Kidney glomerular epithelial cell (primary cell): ENCODE measurements at regions not wholly inside any gene's neighbourhood (a gene's known extent, or its start where the extent isn't known, plus 50 kb on each side); places are given as distances from the start of the nearest gene placed in this dataset.
A peak's percentile ranks its signal among the peaks of the same experiment; 100 is the strongest.

Experiments used
- DNase-seq: peaks from one replicate; lab custom pipeline; 2025; lab: John Stamatoyannopoulos, UW

- no peak for DNase-seq
Measured at GRCh38 chr12:97181571-97182265, 274.7 kb downstream of the NEDD1 start.

DNA sequence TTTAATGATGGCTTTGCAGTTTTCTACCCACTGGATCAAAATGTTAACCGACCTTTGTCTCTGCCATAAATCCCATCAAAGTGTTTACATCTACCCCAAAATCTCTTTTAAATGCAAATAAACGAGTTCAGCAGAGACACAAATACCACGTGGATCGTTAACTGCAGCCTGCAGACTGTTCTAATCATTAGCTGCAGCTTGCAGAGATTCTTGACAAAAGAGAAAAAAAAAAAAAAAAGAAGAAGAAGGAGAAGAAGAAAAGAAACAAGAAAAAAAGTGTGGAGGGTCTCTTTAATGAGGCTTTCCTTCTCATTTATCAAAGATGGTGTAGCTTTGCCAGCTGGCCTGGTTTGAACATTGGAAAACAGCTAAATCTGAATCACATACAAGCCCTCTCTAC lies 275.7 kb downstream of the NEDD1 start:
- no peak for DNase-seq

DNA sequence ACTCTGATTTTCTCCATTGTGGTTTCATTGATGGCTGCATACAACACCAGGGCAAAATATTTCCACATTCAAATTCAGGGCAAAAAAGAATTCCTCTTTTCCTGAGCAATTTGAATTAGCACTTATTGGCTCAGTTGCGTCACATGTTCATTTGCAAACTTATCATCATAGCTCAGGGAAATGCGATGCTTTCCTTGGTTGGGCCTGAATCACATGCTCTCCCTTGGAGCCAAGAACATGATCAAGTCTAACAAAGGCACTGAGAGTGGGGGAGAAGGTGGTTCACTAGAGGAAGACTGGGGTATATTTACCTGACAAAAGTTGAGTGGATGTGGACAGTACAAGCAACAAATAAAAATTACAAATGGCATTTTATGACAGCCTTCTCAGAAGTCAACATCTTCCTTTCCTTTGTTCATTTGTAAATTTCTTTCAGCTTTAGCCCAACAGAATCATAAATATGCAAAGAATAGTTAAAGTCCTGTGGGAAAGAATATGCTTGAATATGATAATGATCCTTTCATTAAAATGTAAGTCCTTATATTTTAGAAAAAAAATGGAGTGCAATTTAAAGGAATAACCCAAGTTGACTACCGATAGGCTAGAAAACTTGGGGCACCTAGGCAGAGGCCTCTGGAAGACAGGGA lies 277.2 kb downstream of the NEDD1 start:
- DNase-seq = no peak

DNA sequence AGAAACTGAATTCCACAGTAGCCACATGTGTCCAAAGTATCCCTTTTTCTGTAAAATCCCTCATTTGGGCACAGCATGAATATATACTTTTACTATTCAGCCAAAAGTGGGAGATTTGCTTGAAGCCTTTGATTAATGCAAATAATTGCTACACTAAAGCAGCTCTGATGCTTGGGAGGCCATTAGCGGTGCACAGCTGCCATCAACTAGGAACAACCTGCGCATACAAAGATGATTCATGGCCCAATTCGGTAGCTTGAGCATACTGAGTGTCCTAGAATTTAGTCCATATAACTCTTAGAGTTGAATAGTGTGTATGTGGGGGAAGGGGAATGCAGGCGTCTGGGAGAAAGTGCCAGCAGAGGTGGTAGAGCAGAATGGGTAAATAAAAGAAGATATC lies 277.0 kb upstream of the RMST start:
- no peak for DNase-seq

DNA sequence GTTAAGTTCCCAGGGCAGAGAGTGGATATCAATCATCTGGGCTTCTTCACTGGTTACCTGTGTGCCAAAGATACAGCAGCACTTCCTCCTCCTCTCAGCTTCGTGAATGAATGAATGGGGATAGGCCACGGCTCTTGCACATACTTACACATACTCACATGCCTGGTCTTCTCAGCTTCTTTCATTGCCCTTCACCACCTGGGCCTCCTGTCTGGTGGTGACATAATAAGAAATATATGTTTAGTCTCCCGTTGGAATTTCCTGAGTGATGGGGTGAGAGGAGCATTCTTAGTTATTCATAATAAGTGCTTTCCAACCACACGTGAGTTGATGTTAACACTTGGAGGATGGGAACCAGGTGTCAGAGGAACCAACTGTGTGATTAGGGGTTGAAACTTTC lies 268.1 kb upstream of the RMST start:
- peak; percentile 15 for DNase-seq

DNA sequence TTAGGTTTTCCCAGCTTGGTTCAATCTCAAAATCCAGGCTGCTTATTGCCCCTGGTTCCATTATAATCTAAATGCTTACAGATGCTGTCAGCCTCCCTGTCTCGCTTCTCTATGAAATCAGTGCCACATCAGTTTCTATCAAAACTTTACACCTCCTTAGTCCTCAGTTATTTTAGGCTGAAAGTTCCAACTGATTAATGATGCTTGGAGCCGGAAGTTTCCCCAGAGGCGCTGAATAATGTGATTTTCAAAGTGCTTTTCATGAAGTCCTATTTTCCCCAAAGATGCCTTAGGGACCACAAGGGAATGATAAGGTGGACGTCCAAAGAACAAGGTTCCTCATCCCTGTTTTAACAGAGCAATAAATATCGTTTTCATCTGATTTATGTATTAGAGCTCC lies 262.4 kb upstream of the RMST start:
- DNase-seq = peak; percentile 5

GRCh38 chr12:97203408-97203807 lies 259.2 kb upstream of the RMST start:
- DNase-seq = no peak

- no peak for DNase-seq
Measured at GRCh38 chr12:97209997-97210396, 252.6 kb upstream of the RMST start.

GRCh38 chr12:97211416-97211930 lies 251.1 kb upstream of the RMST start:
- no peak for DNase-seq

DNA sequence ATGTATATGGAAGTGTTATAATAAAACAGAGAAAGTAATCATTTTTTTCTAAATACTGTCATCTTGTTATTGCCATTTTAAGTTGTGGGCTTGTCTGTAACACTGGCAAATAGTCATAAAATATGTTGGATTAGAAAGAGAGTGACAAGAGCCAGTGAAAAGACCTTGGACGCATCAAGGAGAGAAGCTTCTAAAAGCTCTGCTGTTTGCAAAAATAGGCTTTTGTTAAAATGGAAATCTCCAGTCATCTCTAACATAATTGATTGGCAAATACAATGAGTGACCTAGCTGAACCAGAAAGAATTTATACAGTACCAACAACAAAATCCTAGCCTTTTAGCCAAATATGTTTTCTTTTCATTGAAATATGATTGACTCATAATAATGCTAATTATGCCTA lies 245.8 kb upstream of the RMST start:
- no peak for DNase-seq

DNA sequence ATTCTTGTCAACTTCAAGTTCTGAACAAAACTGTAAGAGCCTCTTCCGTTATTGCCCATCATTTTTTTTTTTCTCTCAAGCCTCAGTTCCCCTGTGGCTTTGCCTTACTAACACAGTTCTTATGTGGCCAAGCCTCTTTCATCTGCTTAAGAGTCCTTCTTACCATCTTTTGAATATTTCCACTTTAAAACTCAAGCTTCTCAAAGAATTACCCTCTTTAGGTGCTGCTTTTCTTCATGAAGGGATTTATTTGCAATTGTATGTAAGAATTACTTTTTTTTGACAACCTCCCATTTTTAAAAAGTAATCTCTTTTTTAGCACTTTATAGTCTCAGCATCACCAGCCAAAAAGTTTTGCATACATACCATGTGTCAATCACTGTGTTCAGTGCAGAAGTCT lies 240.2 kb upstream of the RMST start:
- DNase-seq = no peak

DNA sequence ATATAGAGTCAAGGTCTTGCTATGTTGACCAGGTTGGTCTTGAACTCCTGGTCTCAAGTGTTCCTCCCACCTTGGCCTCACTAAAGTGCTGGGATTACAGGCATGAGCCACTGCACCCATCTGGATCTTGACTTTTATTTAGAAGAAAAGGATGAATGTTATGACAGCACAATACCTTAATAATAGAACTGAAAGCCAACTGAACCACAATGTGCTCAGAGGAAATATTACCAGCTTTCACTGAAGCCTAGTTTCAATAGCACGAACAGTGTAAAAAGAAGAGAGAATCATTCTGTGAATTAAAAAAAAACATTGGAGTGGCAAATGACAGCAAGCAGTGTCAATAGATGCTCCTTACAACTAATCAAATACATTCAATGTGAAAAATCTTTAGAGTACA lies 239.2 kb upstream of the RMST start:
- no peak for DNase-seq

DNA sequence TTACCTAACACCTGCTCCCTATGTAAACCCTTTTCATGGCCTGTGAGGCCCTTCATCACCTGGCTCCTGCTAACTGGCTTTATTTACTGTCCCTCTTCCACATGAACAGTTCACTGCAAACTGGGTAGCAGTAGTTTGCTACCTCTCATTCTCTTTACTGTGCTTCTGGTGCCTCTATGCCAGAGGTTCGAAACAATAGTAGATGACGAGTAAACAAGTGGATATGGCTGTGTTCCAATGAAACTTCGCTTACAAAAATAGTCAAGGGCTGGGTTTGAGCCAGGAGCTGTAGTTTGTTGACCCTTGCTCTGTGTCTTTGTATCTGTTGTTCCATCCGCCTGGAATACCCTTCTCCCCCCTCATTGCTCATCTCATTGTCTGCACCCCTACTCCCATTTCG lies 233.6 kb upstream of the RMST start:
- no peak for DNase-seq

DNA sequence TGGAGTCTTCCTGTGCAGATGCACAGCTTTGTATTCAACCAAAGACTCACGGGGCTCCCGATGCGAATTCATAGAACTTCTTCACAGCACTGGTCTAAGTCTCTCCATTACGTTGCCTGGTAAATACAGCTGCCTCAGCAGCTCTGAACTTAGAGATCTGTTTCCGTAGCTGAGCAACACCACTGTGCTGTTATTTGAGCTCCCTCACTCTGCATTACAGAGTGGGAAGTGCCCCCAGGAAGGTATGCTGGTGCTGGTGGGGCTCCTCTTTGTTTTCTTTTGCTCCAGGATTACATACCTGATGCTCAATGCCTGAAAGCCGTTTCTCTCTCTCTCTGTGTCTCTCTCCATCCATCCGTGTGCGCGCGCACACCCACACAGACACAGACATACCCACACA lies 227.5 kb upstream of the RMST start:
- DNase-seq = no peak

GRCh38 chr12:97246368-97246767 lies 216.2 kb upstream of the RMST start:
- no peak for DNase-seq

DNA sequence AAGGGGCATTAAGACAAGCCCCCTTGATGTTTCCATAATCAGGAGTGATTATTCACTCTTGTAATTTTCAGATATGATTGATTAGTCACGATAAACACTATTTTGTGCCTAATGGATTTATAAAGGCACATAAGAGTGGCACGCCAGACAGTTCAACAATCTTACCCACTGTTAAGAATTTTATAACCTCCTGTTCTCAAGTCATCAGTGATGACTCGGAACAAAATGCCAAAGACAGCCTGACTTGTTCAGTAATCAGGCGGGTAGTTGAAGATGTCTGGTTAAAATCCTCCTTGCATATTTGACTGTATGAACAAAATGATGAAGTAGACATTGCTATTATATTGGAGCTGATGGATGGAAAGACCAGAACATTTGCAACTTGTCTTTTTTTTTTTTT lies 212.1 kb upstream of the RMST start:
- DNase-seq = no peak

GRCh38 chr12:97257726-97258125 lies 204.9 kb upstream of the RMST start:
- DNase-seq = no peak

DNA sequence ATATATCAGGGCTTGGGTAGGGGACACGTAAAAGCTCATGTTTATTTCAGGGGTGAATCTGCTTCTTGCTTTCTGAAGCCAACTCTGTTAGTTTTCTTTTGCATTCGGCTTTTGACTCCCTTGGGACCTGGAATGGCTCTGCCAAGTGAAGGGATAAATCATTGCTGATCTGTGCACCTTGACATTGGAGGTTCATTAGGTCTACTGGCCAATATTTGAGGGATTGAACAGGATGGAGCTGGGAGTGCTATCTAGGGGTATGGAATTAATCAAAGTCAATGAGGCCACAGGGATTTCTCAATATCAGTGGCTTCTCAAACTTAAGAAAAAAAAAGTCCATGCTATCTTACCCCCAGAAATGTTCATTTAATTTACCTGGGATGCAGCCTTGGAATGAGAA lies 203.5 kb upstream of the RMST start:
- no peak for DNase-seq

DNA sequence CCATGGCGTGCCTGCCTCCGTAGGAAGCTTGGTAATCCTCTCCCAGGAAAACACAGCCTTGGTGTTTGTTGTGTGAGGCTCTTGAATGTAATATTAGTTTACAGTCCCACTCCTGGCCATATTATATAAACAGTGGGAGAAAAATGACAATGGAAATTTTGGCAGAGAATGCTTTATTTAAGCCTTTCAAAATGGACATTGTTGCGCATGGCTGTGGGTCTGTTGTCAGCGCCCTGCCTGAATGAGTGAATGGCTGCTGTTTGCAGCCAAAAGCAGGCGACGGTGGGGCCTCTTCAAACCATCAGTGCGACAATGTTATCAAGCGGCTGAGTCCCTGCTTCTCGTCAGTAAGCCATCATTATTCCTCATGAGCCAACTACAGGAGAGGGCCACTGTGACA lies 201.8 kb upstream of the RMST start:
- no peak for DNase-seq

GRCh38 chr12:97267166-97267565 lies 195.4 kb upstream of the RMST start:
- peak; percentile 46 for DNase-seq

- DNase-seq = peak; percentile 67
Measured at GRCh38 chr12:97267594-97268202, 194.9 kb upstream of the RMST start.

DNA sequence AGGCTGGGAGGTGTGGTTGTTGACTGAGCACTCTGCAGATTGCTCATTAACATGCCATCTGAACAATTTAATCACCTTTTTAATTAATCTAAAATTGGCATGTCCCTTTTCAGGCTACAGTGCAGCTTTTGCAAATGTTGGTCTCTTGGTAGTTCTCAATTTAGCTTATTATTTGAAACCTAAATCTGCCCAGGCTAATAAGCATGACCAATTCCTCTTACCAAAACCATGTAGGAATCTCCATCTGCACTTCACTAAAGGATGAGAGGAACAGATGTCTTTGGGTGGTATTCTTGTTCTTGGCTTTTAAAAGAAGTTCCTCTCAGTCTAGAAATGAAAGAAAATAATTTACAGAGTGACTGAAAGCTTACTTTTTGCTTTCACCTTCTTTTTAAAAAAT lies 190.1 kb upstream of the RMST start:
- no peak for DNase-seq

DNA sequence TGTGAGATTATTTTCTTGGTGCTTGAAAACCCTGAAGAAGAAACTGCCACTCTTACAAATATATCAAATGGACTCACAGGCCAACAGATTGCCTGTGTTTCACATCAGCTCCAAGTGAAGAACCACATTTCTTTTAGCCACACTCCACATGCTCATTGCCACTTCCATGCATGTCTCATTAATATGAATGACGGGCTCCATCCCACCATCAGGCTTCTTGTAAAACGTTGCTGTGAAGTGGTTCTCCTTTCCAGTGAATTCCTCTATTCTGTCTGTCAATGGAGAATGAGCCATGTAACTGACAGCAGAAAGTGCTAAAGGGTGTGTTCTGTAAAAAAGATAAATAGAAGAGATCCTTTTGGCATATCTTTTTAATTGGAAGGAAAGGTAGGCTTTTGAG lies 188.2 kb upstream of the RMST start:
- DNase-seq = no peak
